ENCODE measurements at regions not wholly inside any gene's neighbourhood (a gene's known extent, or its start where the extent isn't known, plus 50 kb on each side); places are given as distances from the start of the nearest gene placed in this dataset.

GRCh38 chr13:90402613-90403012, 944.9 kb upstream of the MIR17HG start:
- DNase-seq (ENCODE audit: low spot score), result no peak

- DNase-seq (ENCODE audit: low spot score), result no peak
These were observed 944.0 kb upstream of the MIR17HG start for GRCh38 chr13:90403330-90404082.

DNA sequence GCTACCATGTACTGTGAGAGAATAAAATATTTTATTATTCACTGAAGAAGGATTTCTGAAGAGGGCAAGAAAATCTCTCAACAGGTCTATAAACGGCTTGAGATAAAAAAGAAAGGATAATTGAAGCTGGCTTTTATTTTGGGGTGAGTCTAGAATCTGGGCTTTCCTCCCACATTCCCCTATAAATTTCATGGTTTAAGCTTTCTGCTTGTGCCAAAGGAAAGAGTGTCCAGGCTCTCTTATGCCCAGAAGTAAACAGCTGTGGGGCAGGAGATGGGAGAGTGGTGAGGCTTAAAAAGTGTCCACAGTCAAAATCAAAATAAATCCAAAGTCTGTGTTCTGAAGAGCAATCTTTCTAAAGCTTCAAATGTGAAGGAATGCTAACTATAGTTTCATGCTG, 942.2 kb upstream of the MIR17HG start:
- no peak for DNase-seq (ENCODE audit: low spot score)

DNA sequence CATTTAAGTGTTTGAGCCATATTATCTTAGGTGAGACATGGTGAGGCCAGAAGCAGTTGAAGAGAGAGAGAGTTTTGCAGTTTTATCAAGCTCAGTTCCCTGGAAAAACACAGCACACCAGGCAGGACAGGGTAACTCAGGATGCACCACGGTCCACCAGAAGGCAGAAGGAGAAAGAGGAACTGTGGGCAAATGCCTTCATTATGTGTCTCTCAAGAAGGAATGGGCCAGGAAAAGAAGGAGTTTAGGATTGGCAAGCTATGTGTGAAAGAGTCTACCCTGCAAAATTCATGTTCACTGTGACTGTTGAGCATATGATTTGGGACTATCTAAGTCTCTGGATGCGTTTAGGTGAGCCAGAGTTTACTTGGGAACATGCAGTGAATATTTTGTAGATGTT, 934.5 kb upstream of the MIR17HG start:
- DNase-seq (ENCODE audit: low spot score), result no peak

- no peak for DNase-seq (ENCODE audit: low spot score)
These were observed 933.9 kb upstream of the MIR17HG start for GRCh38 chr13:90413548-90413947.

GRCh38 chr13:90414691-90415596, 932.5 kb upstream of the MIR17HG start:
- peak; percentile 4 for DNase-seq (ENCODE audit: low spot score)

- DNase-seq (ENCODE audit: low spot score), result no peak
These were observed 931.6 kb upstream of the MIR17HG start for GRCh38 chr13:90415902-90416301.

- DNase-seq (ENCODE audit: low spot score), result no peak
These were observed 931.0 kb upstream of the MIR17HG start for GRCh38 chr13:90416519-90416918.

GRCh38 chr13:90416938-90417337, 930.5 kb upstream of the MIR17HG start:
- no peak for DNase-seq (ENCODE audit: low spot score)

DNA sequence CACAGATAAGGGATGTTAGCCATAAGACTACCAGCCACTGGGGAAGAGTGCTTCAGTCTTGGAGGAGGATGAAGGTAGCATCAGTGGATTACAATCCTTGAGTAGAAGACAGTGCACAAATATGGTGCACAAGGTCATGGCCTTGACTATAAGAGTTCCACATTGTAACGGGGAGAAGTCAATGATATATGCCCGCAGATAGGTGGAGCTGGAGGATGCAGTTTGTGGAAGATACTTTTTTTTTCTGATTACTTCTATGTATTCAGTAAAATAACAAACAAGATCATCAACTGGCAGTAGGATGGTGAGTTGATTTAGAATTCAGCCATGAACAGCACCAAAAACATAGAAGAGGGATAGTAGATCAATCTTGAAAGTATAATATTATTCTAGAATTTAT, 926.8 kb upstream of the MIR17HG start:
- DNase-seq (ENCODE audit: low spot score), result no peak

GRCh38 chr13:90427322-90428272, 919.9 kb upstream of the MIR17HG start:
- DNase-seq (ENCODE audit: low spot score), result no peak

DNA sequence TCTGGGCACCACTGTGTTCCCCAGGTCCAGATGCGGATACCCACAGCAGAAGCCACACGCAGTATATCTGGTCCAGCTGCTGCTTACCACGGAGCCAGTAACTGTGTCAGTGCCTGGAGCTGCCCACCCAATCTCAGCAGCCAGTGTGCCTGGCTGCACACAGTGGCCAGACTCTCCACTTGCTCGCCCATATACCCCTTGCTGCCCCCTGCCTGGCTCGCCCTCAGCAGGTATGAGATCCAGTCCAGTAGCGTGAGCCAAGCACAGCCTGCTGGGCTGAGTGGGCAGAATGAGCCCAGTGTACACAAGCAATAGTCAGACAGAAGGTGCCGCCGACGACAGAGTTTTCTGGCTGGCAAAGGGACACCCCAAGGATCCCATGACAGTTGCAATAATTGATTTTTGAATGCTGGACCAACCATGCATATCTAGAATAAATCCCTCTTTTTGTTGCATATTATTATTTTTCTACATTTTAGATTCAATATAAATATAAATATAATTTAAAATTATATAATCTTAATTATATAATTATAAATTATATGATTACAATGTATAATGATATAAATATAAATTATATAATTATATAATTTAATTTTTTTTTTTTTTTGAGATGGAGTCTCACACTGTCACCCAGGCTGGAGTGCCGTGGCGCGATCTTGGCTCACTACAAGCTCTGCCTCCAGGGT, 918.8 kb upstream of the MIR17HG start:
- no peak for DNase-seq (ENCODE audit: low spot score)

- DNase-seq (ENCODE audit: low spot score), result no peak
These were observed 917.4 kb upstream of the MIR17HG start for GRCh38 chr13:90430127-90430526.

GRCh38 chr13:90436697-90437096, 910.8 kb upstream of the MIR17HG start:
- no peak for DNase-seq (ENCODE audit: low spot score)

DNA sequence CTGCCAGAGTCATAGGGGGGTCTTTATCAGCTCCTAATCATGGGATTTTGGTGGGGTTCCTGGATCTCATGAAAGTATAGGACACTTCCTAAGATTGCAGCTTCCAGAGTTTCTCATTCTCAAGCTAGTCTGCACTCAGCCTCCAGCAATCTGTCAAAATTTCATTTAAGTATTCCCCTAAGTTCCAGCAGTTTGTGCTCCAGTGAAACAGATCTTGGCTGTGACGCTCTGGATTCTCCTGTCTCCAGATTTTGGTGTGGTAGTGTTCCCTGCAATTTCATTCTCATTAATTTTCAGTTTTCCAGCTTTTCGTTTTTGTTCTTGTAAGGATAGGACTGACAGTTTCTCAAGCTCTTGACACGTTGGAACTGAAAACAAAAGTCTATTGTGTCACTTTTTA, 908.9 kb upstream of the MIR17HG start:
- DNase-seq (ENCODE audit: low spot score), result no peak

GRCh38 chr13:90443268-90443667, 904.2 kb upstream of the MIR17HG start:
- DNase-seq (ENCODE audit: low spot score), result no peak

GRCh38 chr13:90444232-90444631, 903.3 kb upstream of the MIR17HG start:
- no peak for DNase-seq (ENCODE audit: low spot score)

- DNase-seq (ENCODE audit: low spot score), result no peak
These were observed 902.3 kb upstream of the MIR17HG start for GRCh38 chr13:90445179-90445578.

DNA sequence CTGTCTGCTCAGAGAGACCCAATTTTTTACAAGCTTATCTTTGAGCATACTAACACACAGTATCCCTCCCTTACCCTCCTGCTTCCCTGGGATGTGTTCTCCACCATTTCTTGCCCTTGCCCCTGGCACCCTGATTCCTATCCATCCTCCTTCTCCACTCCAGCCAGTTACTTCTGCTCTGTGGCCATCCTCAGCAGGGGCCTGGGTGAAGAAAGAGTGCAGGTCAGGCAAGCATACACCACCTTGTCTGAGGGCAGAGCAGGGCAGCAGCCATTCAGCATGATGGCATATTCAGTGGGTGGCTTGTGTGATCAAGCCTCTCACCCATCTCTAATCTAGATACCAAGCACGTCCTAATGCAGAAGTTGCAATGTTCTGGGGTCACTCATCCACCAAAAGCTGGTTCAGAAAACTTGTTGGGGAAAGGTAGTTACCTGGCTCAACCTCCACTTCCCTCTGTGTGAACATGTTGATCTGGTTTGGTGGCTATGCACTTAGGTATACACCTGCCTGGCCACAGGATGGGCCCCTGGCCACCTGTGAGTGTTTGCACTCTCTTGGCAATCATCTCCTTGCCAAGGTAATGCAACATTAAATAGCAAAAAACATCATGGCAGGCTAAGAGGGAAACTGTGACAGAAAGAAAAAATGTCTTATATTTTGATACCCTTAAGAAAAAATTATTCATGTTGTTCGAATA, 900.3 kb upstream of the MIR17HG start:
- DNase-seq (ENCODE audit: low spot score), result no peak

GRCh38 chr13:90447734-90448101, 899.8 kb upstream of the MIR17HG start:
- DNase-seq (ENCODE audit: low spot score), result no peak

- no peak for DNase-seq (ENCODE audit: low spot score)
These were observed 898.9 kb upstream of the MIR17HG start for GRCh38 chr13:90448466-90449037.

Measured in SW480 (cell line).